NCI-H1105 (cell line): ENCODE measurements at regions not wholly inside any gene's neighbourhood (a gene's known extent, or its start where the extent isn't known, plus 50 kb on each side); places are given as distances from the start of the nearest gene placed in this dataset.

Experiments used
- DNase-seq: peaks from one replicate; lab custom pipeline; 2025; lab: John Stamatoyannopoulos, UW

GRCh38 chr4:31645236-31645635 is 925.1 kb downstream of the PCDH7 start:
- no peak for DNase-seq

- no peak for DNase-seq
Measured at GRCh38 chr4:31647786-31648185, 927.6 kb downstream of the PCDH7 start.

- no peak for DNase-seq
Measured at GRCh38 chr4:31649878-31650277, 929.7 kb downstream of the PCDH7 start.

- DNase-seq = no peak
Measured at GRCh38 chr4:31651541-31651940, 931.4 kb downstream of the PCDH7 start.

GRCh38 chr4:31655328-31655727 is 935.2 kb downstream of the PCDH7 start:
- DNase-seq = no peak

- no peak for DNase-seq
Measured at GRCh38 chr4:31657859-31658570, 937.8 kb downstream of the PCDH7 start.

- DNase-seq = no peak
Measured at GRCh38 chr4:31660916-31661315, 940.7 kb downstream of the PCDH7 start.

GRCh38 chr4:31662951-31663350 is 942.8 kb downstream of the PCDH7 start:
- no peak for DNase-seq

GRCh38 chr4:31667686-31668085 is 947.5 kb downstream of the PCDH7 start:
- no peak for DNase-seq

- DNase-seq = no peak
Measured at GRCh38 chr4:31674313-31674947, 954.3 kb downstream of the PCDH7 start.

- no peak for DNase-seq
Measured at GRCh38 chr4:31678356-31678755, 958.2 kb downstream of the PCDH7 start.

- no peak for DNase-seq
Measured at GRCh38 chr4:31682796-31683195, 962.6 kb downstream of the PCDH7 start.

- DNase-seq = no peak
Measured at GRCh38 chr4:31687717-31688342, 967.7 kb downstream of the PCDH7 start.

GRCh38 chr4:31692399-31692940 is 972.3 kb downstream of the PCDH7 start:
- no peak for DNase-seq

- no peak for DNase-seq
Measured at GRCh38 chr4:31701256-31701655, 981.1 kb downstream of the PCDH7 start.

- no peak for DNase-seq
Measured at GRCh38 chr4:31702326-31702725, 982.2 kb downstream of the PCDH7 start.

- no peak for DNase-seq
Measured at GRCh38 chr4:31714238-31714637, 994.1 kb downstream of the PCDH7 start.

GRCh38 chr4:31715302-31715701 is 995.1 kb downstream of the PCDH7 start:
- no peak for DNase-seq

GRCh38 chr4:31727030-31727429 is 1006.9 kb downstream of the PCDH7 start:
- no peak for DNase-seq

GRCh38 chr4:31735004-31735403 is 1014.8 kb downstream of the PCDH7 start:
- no peak for DNase-seq

GRCh38 chr4:31737419-31737818 is 1017.2 kb downstream of the PCDH7 start:
- no peak for DNase-seq

GRCh38 chr4:31741326-31741725 is 1021.2 kb downstream of the PCDH7 start:
- DNase-seq = no peak

- no peak for DNase-seq
Measured at GRCh38 chr4:31748382-31748781, 1028.2 kb downstream of the PCDH7 start.
